MM.1S (cell line): ENCODE measurements at regions not wholly inside any gene's neighbourhood (a gene's known extent, or its start where the extent isn't known, plus 50 kb on each side); places are given as distances from the start of the nearest gene placed in this dataset.

Experiments
- CTCF ChIP-seq: fragments of 300-600 bp; sonication (generic); IDR thresholded peaks from 2 replicates; pipeline ENCODE4 v1.5.1; 2016; ENCODE audit warnings: antibody characterized with exemption, low read length, mixed read lengths
- EZH2 ChIP-seq: fragments of 300-600 bp; sonication (generic); optimal IDR thresholded peaks from 2 replicates; pipeline ENCODE3; 2017; ENCODE audit warnings: low read depth, mild to moderate bottlenecking, antibody characterized with exemption, low read length, mixed read lengths
- EZH2phosphoT487 ChIP-seq: fragments of 300-600 bp; sonication (generic); IDR thresholded peaks from 2 replicates; pipeline ENCODE4 v1.6.1; 2018; ENCODE audit warnings: antibody characterized with exemption, low read length

GRCh38 chr13:107882708-107883560 is 332.4 kb downstream of the LIG4 start:
- TF ChIP-seq CTCF (no peak), EZH2 (no peak), EZH2phosphoT487 (no peak)
